Astrocyte of the hippocampus (primary cell): ENCODE measurements at regions not wholly inside any gene's neighbourhood (a gene's known extent, or its start where the extent isn't known, plus 50 kb on each side); places are given as distances from the start of the nearest gene placed in this dataset.
"Not testable (repeated sequence)": the region's sequence is repeated elsewhere in the genome, so short reads cannot be mapped to it uniquely, and the experiment has no call there.

ENCODE experiments used
- DNase-seq: peaks from one replicate; pipeline ENCODE4 v3.0.0; 2011; ENCODE audit warnings: low read depth, low spot score

- DNase-seq, result peak; percentile 26
Observed at GRCh38 chr5:152113401-152113800, 188.8 kb upstream of the GLRA1 start.

- DNase-seq, result no peak
Observed at GRCh38 chr5:152107220-152107619, 182.6 kb upstream of the GLRA1 start.

GRCh38 chr5:152106571-152106970 is 181.9 kb upstream of the GLRA1 start:
- DNase-seq, result peak; percentile 50

- DNase-seq, result no peak
Observed at GRCh38 chr5:152105085-152105484, 180.4 kb upstream of the GLRA1 start.

- no peak for DNase-seq
Observed at GRCh38 chr5:152104211-152104610, 179.6 kb upstream of the GLRA1 start.

- not testable (repeated sequence) for DNase-seq
Observed at GRCh38 chr5:152102908-152103307, 178.3 kb upstream of the GLRA1 start.

- DNase-seq, result no peak
Observed at GRCh38 chr5:152102057-152102456, 177.4 kb upstream of the GLRA1 start.

GRCh38 chr5:152100462-152100861 is 175.8 kb upstream of the GLRA1 start:
- no peak for DNase-seq

- DNase-seq, result no peak
Observed at GRCh38 chr5:152097128-152097527, 172.5 kb upstream of the GLRA1 start.

- DNase-seq, result no peak
Observed at GRCh38 chr5:152094716-152095115, 170.1 kb upstream of the GLRA1 start.

- no peak for DNase-seq
Observed at GRCh38 chr5:152094060-152094459, 169.4 kb upstream of the GLRA1 start.

- peak; percentile 32 for DNase-seq
Observed at GRCh38 chr5:152092580-152092979, 167.9 kb upstream of the GLRA1 start.

GRCh38 chr5:152089644-152090043 is 165.0 kb upstream of the GLRA1 start:
- DNase-seq, result no peak

- no peak for DNase-seq
Observed at GRCh38 chr5:152086668-152087067, 162.0 kb upstream of the GLRA1 start.

- no peak for DNase-seq
Observed at GRCh38 chr5:152084476-152084875, 159.8 kb upstream of the GLRA1 start.

GRCh38 chr5:152083231-152083630 is 158.6 kb upstream of the GLRA1 start:
- DNase-seq, result no peak

- peak; percentile 61 for DNase-seq
Observed at GRCh38 chr5:152072091-152072490, 147.4 kb upstream of the GLRA1 start.

GRCh38 chr5:152070591-152070990 is 145.9 kb upstream of the GLRA1 start:
- no peak for DNase-seq

GRCh38 chr5:152066784-152067183 is 142.1 kb upstream of the GLRA1 start:
- DNase-seq, result no peak

- no peak for DNase-seq
Observed at GRCh38 chr5:152063004-152063403, 138.4 kb upstream of the GLRA1 start.

GRCh38 chr5:152061095-152061494 is 136.4 kb upstream of the GLRA1 start:
- DNase-seq, result no peak

- DNase-seq, result no peak
Observed at GRCh38 chr5:152058267-152058666, 133.6 kb upstream of the GLRA1 start.

GRCh38 chr5:152056931-152057330 is 132.3 kb upstream of the GLRA1 start:
- DNase-seq, result no peak

- DNase-seq, result no peak
Observed at GRCh38 chr5:152052470-152052869, 127.8 kb upstream of the GLRA1 start.
